Activated CD4-positive, alpha-beta memory T cell treated with anti-CD3 and anti-CD28 coated beads for 36 hours (primary cell): ENCODE measurements at regions not wholly inside any gene's neighbourhood (a gene's known extent, or its start where the extent isn't known, plus 50 kb on each side); places are given as distances from the start of the nearest gene placed in this dataset.

Experiments
- CTCF ChIA-PET: fragments of 350-600 bp; sonication (Branson Sonifier 250); formaldehyde crosslinking; loops from one replicate; lab custom pipeline; 2021; ENCODE audit warnings: antibody characterized with exemption, inconsistent platforms; lab: Charles Lee
- POLR2A ChIA-PET: fragments of 350-600 bp; sonication (Branson Sonifier 250); formaldehyde crosslinking; loops from one replicate; lab custom pipeline; 2021; ENCODE audit warnings: antibody characterized with exemption; lab: Charles Lee
- DNase-seq: peaks from one replicate; pipeline ENCODE4 v3.0.0-alpha.2; 2020
- H3K27ac Mint-ChIP-seq: one replicate; pipeline ENCODE4 v1.8.0; 2021; ENCODE audit warnings: mixed read lengths
- H3K27me3 Mint-ChIP-seq: one replicate; pipeline ENCODE4 v1.8.0; 2021; ENCODE audit warnings: mixed read lengths
- H3K36me3 Mint-ChIP-seq: one replicate; pipeline ENCODE4 v1.8.0; 2021; ENCODE audit warnings: mixed read lengths
- H3K4me1 Mint-ChIP-seq: one replicate; pipeline ENCODE4 v1.8.0; 2021; ENCODE audit warnings: low read depth, mixed read lengths
- H3K4me3 Mint-ChIP-seq: one replicate; pipeline ENCODE4 v1.8.0; 2021; ENCODE audit warnings: mild to moderate bottlenecking, mixed read lengths
- H3K9me3 Mint-ChIP-seq: one replicate; pipeline ENCODE4 v1.8.0; 2021; ENCODE audit warnings: mixed read lengths
- intact Hi-C: fragments of 100-400 bp; cut with micrococcal nuclease; formaldehyde crosslinking; loops from one replicate; pipeline ENCODE4 v1.15.1; 2023

- Mint-ChIP-seq H3K27me3 (peaks cover 3% of the 10 kb centered on the region), H3K4me3 (no peak overlapping the region), H3K36me3 (no peaks in the 10 kb centered on the region), H3K27ac (no peak overlapping the region), H3K4me1 (no peaks in the 10 kb centered on the region), H3K9me3 (peaks cover 16% of the 10 kb centered on the region)
- intact Hi-C loops, result no loop called here
- POLR2A ChIA-PET, result no interaction called here
- CTCF ChIA-PET, result no interaction called here
- no peak for DNase-seq
Observed at GRCh38 chr6:5946701-5947100, 60.0 kb downstream of the NRN1 start.

GRCh38 chr6:5946181-5946580 lies 60.5 kb downstream of the NRN1 start:
- no peaks in the 10 kb centered on the region for H3K4me1 Mint-ChIP-seq
- ChIA-PET CTCF (no interaction called here), POLR2A (no interaction called here)
- peaks cover 16% of the 10 kb centered on the region for H3K9me3 Mint-ChIP-seq
- no peak overlapping the region for H3K4me3 Mint-ChIP-seq
- DNase-seq, result no peak
- intact Hi-C loops, result no loop called here
- no peak overlapping the region for H3K27ac Mint-ChIP-seq
- H3K36me3 Mint-ChIP-seq, result no peaks in the 10 kb centered on the region
- H3K27me3 Mint-ChIP-seq, result peaks cover 3% of the 10 kb centered on the region

GRCh38 chr6:5943591-5943990 lies 63.1 kb downstream of the NRN1 start:
- intact Hi-C loops, result no loop called here
- peaks cover 3% of the 10 kb centered on the region for H3K27me3 Mint-ChIP-seq
- H3K27ac Mint-ChIP-seq, result no peak overlapping the region
- ChIA-PET POLR2A (no interaction called here), CTCF (no interaction called here)
- H3K9me3 Mint-ChIP-seq, result peaks cover 16% of the 10 kb centered on the region
- H3K4me3 Mint-ChIP-seq, result no peak overlapping the region
- no peak for DNase-seq
- no peaks in the 10 kb centered on the region for H3K4me1 Mint-ChIP-seq
- no peaks in the 10 kb centered on the region for H3K36me3 Mint-ChIP-seq

- H3K4me3 Mint-ChIP-seq, result no peak overlapping the region
- peaks cover under 1% of the 10 kb centered on the region for H3K27me3 Mint-ChIP-seq
- no peak overlapping the region for H3K27ac Mint-ChIP-seq
- ChIA-PET POLR2A (no interaction called here), CTCF (no interaction called here)
- no peak for DNase-seq
- H3K9me3 Mint-ChIP-seq, result peaks cover 16% of the 10 kb centered on the region
- intact Hi-C loops, result no loop called here
- H3K4me1 Mint-ChIP-seq, result no peaks in the 10 kb centered on the region
- no peaks in the 10 kb centered on the region for H3K36me3 Mint-ChIP-seq
Observed at GRCh38 chr6:5942591-5942990, 64.1 kb downstream of the NRN1 start.

GRCh38 chr6:5941188-5941587 lies 65.5 kb downstream of the NRN1 start:
- no peaks in the 10 kb centered on the region for H3K4me1 Mint-ChIP-seq
- no peaks in the 10 kb centered on the region for H3K36me3 Mint-ChIP-seq
- POLR2A ChIA-PET, result no interaction called here
- H3K27ac Mint-ChIP-seq, result no peak overlapping the region
- DNase-seq, result no peak
- H3K9me3 Mint-ChIP-seq, result peaks cover 16% of the 10 kb centered on the region
- CTCF ChIA-PET, result no interaction called here
- H3K4me3 Mint-ChIP-seq, result no peak overlapping the region
- peaks cover 3% of the 10 kb centered on the region for H3K27me3 Mint-ChIP-seq
- intact Hi-C loops, result no loop called here

GRCh38 chr6:5938934-5939333 lies 67.8 kb downstream of the NRN1 start:
- POLR2A ChIA-PET, result no interaction called here

GRCh38 chr6:5937936-5938706 lies 68.6 kb downstream of the NRN1 start:
- POLR2A ChIA-PET, result no interaction called here

More at GRCh38 chr6:5938934-5939333, 67.8 kb downstream of the NRN1 start:
- Mint-ChIP-seq H3K9me3 (peaks cover 13% of the 10 kb centered on the region), H3K27ac (no peak overlapping the region), H3K27me3 (peaks cover 12% of the 10 kb centered on the region), H3K36me3 (no peaks in the 10 kb centered on the region), H3K4me3 (no peak overlapping the region), H3K4me1 (no peaks in the 10 kb centered on the region)
- DNase-seq, result no peak
- CTCF ChIA-PET, result no interaction called here
- intact Hi-C loops, result no loop called here

GRCh38 chr6:5937169-5937909 lies 69.4 kb downstream of the NRN1 start:
- peaks cover 21% of the 10 kb centered on the region for H3K27me3 Mint-ChIP-seq
- H3K36me3 Mint-ChIP-seq, result no peaks in the 10 kb centered on the region
- ChIA-PET POLR2A (no interaction called here), CTCF (no interaction called here)
- no peak overlapping the region for H3K27ac Mint-ChIP-seq
- intact Hi-C loops, result no loop called here
- peaks cover 2% of the 10 kb centered on the region for H3K9me3 Mint-ChIP-seq
- DNase-seq, result no peak
- no peak overlapping the region for H3K4me3 Mint-ChIP-seq
- no peaks in the 10 kb centered on the region for H3K4me1 Mint-ChIP-seq

More at GRCh38 chr6:5937936-5938706, 68.6 kb downstream of the NRN1 start:
- Mint-ChIP-seq H3K27me3 (peaks cover 14% of the 10 kb centered on the region), H3K36me3 (no peaks in the 10 kb centered on the region), H3K27ac (no peak overlapping the region), H3K4me3 (no peak overlapping the region), H3K9me3 (peaks cover 6% of the 10 kb centered on the region), H3K4me1 (no peaks in the 10 kb centered on the region)
- CTCF ChIA-PET, result no interaction called here
- no peak for DNase-seq
- intact Hi-C loops, result no loop called here

- no peak for DNase-seq
- Mint-ChIP-seq H3K27ac (no peak overlapping the region), H3K36me3 (no peaks in the 10 kb centered on the region), H3K27me3 (peaks cover 25% of the 10 kb centered on the region), H3K9me3 (no peaks in the 10 kb centered on the region), H3K4me3 (no peak overlapping the region), H3K4me1 (no peaks in the 10 kb centered on the region)
- POLR2A ChIA-PET, result no interaction called here
- intact Hi-C loops, result no loop called here
- CTCF ChIA-PET, result no interaction called here
Observed at GRCh38 chr6:5936631-5937030, 70.1 kb downstream of the NRN1 start.

GRCh38 chr6:5936140-5936539 lies 70.6 kb downstream of the NRN1 start:
- peaks cover 27% of the 10 kb centered on the region for H3K27me3 Mint-ChIP-seq
- CTCF ChIA-PET, result no interaction called here

GRCh38 chr6:5930968-5931367 lies 75.8 kb downstream of the NRN1 start:
- ChIA-PET POLR2A (no interaction called here), CTCF (interaction anchor here (1.9 kb wide), 1 partner anchor 460 kb away, joined by 4 read pairs; no protein-coding TSS in a partner anchor)
- no peaks in the 10 kb centered on the region for H3K36me3 Mint-ChIP-seq
- H3K27ac Mint-ChIP-seq, result no peak overlapping the region
- intact Hi-C loops, result no loop called here
- H3K4me3 Mint-ChIP-seq, result no peak overlapping the region
- peaks cover 3% of the 10 kb centered on the region for H3K9me3 Mint-ChIP-seq
- no peak for DNase-seq
- H3K4me1 Mint-ChIP-seq, result no peaks in the 10 kb centered on the region
- H3K27me3 Mint-ChIP-seq, result peaks cover 23% of the 10 kb centered on the region

More at GRCh38 chr6:5936140-5936539, 70.6 kb downstream of the NRN1 start:
- POLR2A ChIA-PET, result no interaction called here
- H3K4me3 Mint-ChIP-seq, result no peak overlapping the region
- H3K36me3 Mint-ChIP-seq, result no peaks in the 10 kb centered on the region
- no peak overlapping the region for H3K27ac Mint-ChIP-seq
- no peak for DNase-seq
- H3K4me1 Mint-ChIP-seq, result no peaks in the 10 kb centered on the region
- no peaks in the 10 kb centered on the region for H3K9me3 Mint-ChIP-seq
- intact Hi-C loops, result no loop called here

- intact Hi-C loops, result no loop called here
- no peak overlapping the region for H3K4me3 Mint-ChIP-seq
- H3K9me3 Mint-ChIP-seq, result peaks cover 6% of the 10 kb centered on the region
- no peaks in the 10 kb centered on the region for H3K36me3 Mint-ChIP-seq
- peak; percentile 10 for DNase-seq
- ChIA-PET POLR2A (interaction anchor here (0.6 kb wide), 1 partner anchor 432 kb away, joined by 3 read pairs; no protein-coding TSS in a partner anchor), CTCF (interaction anchor here (1.9 kb wide), 1 partner anchor 459 kb away, joined by 4 read pairs; no protein-coding TSS in a partner anchor)
- H3K27me3 Mint-ChIP-seq, result peaks cover 20% of the 10 kb centered on the region
- H3K27ac Mint-ChIP-seq, result no peak overlapping the region
- no peaks in the 10 kb centered on the region for H3K4me1 Mint-ChIP-seq
Observed at GRCh38 chr6:5930143-5930770, 76.5 kb downstream of the NRN1 start.
